NCI-H1694 treated with DMSO at 0.1 percent for 48 hours (cell line): ENCODE measurements at regions not wholly inside any gene's neighbourhood (a gene's known extent, or its start where the extent isn't known, plus 50 kb on each side); places are given as distances from the start of the nearest gene placed in this dataset.

Experiments used
- DNase-seq: peaks from one replicate; lab custom pipeline; 2025; lab: John Stamatoyannopoulos, UW

DNA sequence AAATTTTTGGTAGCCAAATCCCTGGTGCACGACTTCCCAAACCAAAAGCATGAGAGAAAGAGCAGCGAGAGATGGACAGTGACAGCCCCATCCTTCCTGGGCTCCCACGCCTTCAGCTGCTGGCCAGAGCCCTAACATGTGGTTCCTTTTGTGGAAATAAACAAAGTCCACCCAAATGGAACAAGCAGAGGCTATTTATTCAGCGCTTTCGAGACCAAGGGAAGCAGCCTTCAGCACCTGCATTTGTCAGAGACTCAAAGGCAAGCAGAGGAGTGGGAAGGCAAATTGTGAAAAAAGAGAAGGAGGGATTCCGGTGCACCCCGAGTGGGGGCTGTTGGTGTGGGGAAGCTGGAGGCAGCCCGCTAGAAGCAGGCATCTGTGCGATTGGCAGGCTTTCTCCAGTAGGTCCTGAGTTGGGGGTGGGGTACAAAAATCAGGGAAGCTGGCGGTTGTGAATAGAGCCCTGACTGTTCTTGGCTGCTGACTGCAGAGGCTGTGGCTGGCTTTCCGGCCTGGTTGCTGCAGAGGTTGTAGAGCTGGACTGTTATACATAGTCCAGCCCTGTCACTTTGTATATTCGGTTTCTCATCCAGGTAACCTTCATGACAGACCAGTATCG lies 427.2 kb downstream of the OCA2 start:
- no peak for DNase-seq

- no peak for DNase-seq
Observed at GRCh38 chr15:27670486-27671209, 428.5 kb downstream of the OCA2 start.

DNA sequence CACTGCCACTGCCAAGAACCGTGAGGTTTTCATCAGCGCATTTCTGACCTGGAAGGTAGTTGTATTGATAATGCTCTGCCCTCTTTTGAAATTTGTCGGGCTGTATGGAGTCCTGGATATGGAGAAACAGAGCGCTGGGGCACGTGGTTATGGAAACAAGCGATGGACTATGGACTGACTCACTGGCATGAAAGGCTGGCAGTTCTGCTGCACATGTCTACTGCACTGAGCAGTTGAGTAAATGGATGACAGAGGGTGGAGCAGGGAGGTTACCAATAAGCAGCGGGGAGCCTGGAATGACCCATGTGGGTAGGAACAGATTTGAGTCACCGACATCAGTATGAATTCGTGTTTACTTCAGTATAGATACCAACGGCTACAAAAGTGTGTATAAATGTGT lies 429.5 kb downstream of the OCA2 start:
- DNase-seq: no peak

GRCh38 chr15:27668471-27669220 lies 430.5 kb downstream of the OCA2 start:
- DNase-seq: no peak

DNA sequence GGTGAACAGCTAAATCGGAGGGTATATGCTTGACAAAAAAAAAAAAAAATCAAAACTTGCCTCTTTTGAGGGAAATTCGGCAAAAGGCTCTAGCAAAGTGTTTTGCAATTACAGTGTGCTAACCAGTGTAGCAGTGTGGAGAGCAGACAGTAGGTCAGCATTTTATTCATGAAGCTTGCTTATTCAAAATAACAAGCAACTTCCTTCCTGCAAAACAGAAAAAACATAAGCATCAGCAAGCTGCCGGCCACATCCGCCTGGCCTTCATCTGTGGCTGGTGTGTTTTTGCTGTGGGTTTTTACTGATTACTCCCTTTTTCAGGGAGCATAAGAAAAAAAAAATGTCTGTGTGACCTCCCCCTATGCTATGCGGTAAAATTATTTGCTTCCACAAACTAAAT lies 434.1 kb downstream of the OCA2 start:
- no peak for DNase-seq

GRCh38 chr15:27662892-27663291 lies 436.2 kb downstream of the OCA2 start:
- DNase-seq: no peak

GRCh38 chr15:27660676-27661075 lies 438.4 kb downstream of the OCA2 start:
- no peak for DNase-seq

DNA sequence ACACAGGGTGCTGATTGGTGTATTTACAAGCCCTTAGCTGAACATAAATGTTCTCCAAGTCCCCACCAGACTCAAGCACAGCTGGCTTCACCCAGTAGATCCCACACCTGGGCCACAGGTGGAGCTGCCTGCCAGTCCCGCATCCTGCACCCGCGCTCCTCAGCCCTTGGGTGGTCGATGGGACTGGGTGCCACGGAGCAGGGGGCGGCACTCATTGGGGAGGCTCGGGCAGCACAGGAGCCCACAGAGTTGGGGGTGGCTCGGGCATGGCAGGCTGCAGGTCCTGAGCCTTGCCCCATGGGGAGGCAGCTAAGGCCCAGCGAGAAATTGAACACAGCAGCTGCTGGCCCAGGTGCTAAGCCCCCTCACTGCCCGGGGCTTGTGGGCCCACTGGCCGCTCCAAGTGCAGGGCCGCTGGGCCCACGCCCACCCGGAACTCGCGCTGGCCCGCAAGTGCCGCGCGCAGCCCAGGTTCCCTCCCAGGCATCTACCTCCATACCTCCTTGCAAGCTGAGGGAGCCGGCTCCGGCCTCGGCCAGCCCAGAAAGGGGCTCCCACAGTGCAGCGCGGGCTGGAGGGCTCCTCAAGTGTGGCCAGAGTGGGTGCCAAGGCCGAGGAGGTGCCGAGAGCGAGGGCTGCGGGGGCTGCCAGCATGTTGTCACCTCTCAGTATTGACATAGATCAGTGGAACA lies 442.7 kb downstream of the OCA2 start:
- DNase-seq: no peak

GRCh38 chr15:27655056-27655455 lies 444.1 kb downstream of the OCA2 start:
- no peak for DNase-seq

DNA sequence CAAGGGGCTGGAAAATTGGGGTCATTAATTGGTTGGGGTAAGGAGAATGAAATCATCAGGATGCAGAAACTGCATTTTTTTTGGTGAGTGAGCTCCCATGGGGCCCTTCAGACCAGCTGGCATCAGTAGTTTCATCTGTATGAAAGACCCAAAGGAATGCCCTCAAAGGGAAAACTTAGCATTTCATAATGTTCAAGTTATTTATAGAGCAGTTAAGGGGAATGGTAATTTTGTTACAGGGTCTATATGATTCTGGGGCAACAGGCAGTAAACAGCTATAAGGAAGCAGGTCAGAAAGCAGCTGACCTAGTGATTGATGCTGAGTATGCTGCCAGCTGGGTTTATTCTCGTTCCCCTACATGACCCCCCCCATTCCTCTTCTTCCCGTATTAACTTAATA lies 448.9 kb downstream of the OCA2 start:
- DNase-seq: no peak

DNA sequence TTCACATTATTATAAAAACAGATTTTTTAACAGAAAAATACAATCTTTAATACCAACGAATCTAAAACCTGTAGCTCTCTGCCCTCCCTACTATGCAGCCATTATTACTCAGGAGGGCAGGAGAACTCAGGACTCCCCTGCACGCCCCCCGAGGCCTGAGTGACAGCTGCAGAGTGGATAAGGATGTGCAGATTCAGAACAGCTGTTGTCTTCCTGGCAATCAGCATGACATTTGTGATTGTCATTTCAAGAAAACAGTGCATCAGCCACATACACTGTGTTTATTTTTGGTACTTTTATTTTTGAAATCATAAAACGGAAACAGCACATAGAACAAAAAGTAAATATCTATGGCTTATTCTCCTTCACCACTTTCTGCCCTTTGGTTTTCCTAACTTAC lies 450.8 kb downstream of the OCA2 start:
- no peak for DNase-seq

DNA sequence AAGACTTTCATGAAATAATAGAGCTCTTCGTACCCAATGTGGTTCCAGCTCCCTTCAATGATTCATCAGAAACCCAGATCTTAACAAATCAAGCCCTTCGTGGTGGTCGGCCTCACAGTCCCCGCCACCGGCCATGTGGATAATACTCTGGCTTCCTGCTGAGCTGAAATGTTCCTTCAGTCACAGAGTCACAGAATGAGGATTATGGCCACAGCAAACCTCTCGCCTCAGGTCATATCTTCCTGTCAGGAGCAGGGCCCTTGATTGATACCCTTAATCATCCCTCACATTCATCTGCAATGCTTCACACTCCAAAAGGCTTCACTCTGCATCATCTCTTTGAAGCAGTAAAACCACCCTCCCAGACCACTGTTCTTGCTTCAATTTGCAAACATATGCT lies 452.6 kb downstream of the OCA2 start:
- no peak for DNase-seq

DNA sequence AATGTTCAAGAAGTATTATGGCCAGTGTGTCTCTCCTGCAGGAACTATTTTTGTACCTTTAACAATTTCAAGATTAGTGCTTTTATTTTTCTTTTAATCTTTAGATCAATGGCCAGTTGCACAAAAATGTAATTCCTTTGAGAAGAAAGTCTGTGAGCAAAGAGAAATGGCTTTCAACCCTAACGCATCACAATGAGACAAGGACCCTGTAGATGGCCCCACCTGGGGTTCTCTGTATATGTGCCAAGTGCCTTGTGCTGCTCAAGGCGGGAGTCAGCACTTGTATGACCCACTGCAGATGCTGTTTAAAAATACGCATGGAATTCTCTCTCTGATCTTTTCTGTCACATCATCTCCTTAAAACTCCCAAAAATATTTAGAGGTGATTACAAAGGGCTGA lies 453.4 kb downstream of the OCA2 start:
- DNase-seq: no peak

DNA sequence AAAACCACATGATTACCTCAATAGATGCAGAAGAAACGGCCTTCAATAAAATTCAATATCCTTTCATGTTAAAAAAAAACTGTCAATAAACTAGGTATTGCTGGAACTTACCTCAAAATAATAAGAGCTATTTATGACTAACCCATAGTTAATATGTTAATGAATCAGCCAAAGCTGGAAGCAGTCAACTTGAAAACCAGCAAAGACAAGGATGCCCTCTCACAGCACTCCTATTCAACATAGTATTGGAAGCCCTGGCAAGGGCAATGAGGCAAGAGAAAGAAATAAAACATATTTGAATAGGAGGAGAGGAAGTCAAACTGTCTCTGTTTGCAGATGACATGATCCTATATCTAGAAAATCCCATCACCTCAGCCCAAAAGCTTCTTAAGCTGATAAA lies 456.1 kb downstream of the OCA2 start:
- DNase-seq: no peak

DNA sequence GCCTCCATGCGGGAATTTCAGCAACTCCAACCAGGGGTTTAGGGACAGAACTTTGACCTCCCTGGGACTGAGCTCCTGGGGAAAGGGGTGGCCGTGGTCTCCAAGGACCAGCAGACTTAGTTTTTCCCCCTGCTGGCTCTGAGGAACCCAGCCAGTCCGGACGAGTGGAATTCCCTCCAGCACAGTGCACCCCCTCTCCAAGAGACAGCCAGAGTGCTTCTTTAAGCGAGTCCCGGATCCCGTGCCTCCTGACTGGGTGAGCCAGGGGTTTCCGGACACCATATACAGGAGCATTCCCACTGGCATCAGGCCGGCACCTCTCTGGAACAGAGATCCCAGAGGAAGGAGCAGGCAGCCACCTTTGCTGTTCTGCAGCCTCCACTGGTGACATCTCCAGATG lies 459.5 kb downstream of the OCA2 start:
- no peak for DNase-seq

DNA sequence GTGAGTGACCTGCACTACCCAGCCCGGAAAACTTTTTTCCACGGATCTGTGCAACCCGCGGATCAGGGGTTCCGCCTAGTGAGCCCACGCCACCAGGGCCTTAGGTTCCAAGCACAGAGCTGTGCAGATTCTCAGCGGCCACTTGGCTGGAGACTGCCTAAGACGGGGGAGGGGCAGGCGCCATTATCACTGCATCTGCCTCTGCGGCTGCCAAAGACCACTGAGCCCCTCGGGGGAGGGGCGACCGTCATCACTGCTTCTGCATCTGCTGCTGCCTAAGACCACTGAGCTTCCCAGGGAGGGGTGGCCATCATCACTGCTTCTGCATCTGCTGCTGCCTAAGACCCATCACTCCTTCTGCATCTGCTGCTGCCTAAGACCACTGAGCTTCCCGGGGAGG lies 460.2 kb downstream of the OCA2 start:
- DNase-seq: no peak

GRCh38 chr15:27635916-27636315 lies 463.2 kb downstream of the OCA2 start:
- DNase-seq: no peak

- DNase-seq: no peak
Observed at GRCh38 chr15:27628486-27628885, 470.6 kb downstream of the OCA2 start.

DNA sequence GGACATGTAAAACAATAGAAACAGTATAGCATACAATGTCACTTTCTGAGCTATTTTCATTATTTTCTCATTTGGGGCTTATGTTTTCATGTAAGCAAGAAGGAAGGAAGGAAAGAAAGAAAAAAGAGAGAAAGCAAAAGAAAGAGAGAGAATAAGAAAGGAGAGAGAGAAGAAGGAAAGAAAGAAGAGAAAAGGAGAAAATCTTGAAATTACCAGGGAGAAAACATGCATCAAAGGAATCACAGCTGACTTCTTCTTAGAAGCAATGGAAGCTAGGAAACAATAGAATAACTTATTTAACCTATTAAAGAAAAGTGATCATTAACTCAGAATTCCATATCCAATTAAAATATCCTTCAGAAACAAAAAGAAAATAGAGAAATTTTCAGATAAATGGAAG lies 471.5 kb downstream of the OCA2 start:
- DNase-seq: no peak

- DNase-seq: no peak
Observed at GRCh38 chr15:27623560-27624305, 475.4 kb downstream of the OCA2 start.

- DNase-seq: no peak
Observed at GRCh38 chr15:27623149-27623548, 476.0 kb downstream of the OCA2 start.

DNA sequence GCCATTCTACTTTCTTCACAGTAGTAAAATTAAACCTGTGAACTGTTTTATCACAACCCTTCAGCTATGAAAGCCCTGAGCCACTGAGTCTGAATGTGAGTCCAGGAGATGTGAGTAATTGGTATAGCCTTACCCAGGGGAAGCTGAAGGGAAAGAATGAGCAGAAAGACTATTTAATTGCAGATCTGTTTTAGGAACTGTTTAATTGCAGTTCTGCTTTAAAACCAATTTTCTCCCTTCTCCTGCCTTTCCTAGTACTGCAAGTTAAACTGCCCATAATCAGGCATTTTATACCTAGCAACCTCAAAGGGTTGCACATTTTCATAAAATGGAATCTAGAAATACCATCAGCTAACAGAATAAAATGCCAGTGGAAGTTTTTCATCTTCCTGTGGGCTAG lies 476.7 kb downstream of the OCA2 start:
- no peak for DNase-seq
